ENCODE measurements at regions not wholly inside any gene's neighbourhood (a gene's known extent, or its start where the extent isn't known, plus 50 kb on each side); places are given as distances from the start of the nearest gene placed in this dataset.
"Not testable (repeated sequence)": the region's sequence is repeated elsewhere in the genome, so short reads cannot be mapped to it uniquely, and the experiment has no call there.

DNA sequence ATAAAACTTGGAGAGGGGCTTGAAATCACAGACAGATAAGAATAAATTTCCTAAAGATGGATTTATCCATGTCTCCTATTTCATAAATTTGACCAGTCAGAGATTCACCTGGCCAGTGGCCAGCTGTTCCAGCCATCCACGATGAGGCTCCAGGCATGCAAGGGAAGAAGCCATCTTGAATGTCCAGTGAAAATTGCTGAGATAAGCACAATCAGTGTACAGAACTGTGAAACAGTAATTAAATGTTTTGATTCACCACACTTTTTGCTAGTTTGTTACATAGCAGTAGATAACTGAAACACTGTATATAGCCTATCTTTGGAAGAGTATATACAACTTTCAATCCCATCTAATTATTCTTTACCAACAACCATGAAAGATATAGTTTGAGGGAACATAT is 163.5 kb downstream of the HINT1 start:
- intact Hi-C loops (cut with micrococcal nuclease) = no loop called here
- H3K27ac Mint-ChIP-seq (ENCODE audit: low read depth, unreplicated experiment) = no peak overlapping the region
- no TSS peak for BruUV-seq (replicated peaks)
- no peak for DNase-seq (ENCODE audit: unreplicated experiment)
- H3K9me3 Mint-ChIP-seq (ENCODE audit: unreplicated experiment) = no peaks in the 10 kb centered on the region
- no peaks in the 10 kb centered on the region for H3K27me3 Mint-ChIP-seq (ENCODE audit: insufficient read depth, unreplicated experiment)
- H3K4me3 Mint-ChIP-seq (ENCODE audit: unreplicated experiment) = no peak overlapping the region
- ChIA-PET CTCF (no interaction called here), POLR2A (no interaction called here)
- no peaks in the 10 kb centered on the region for H3K36me3 Mint-ChIP-seq (ENCODE audit: insufficient read depth, unreplicated experiment)
- TF ChIP-seq, protein P1, sequence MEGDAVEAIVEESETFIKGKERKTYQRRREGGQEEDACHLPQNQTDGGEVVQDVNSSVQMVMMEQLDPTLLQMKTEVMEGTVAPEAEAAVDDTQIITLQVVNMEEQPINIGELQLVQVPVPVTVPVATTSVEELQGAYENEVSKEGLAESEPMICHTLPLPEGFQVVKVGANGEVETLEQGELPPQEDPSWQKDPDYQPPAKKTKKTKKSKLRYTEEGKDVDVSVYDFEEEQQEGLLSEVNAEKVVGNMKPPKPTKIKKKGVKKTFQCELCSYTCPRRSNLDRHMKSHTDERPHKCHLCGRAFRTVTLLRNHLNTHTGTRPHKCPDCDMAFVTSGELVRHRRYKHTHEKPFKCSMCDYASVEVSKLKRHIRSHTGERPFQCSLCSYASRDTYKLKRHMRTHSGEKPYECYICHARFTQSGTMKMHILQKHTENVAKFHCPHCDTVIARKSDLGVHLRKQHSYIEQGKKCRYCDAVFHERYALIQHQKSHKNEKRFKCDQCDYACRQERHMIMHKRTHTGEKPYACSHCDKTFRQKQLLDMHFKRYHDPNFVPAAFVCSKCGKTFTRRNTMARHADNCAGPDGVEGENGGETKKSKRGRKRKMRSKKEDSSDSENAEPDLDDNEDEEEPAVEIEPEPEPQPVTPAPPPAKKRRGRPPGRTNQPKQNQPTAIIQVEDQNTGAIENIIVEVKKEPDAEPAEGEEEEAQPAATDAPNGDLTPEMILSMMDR (IDR thresholded peaks at IDR 0.05; ENCODE audit: unreplicated experiment) = no peak
- no peaks in the 10 kb centered on the region for H3K4me1 Mint-ChIP-seq (ENCODE audit: insufficient read depth, unreplicated experiment)

DNA sequence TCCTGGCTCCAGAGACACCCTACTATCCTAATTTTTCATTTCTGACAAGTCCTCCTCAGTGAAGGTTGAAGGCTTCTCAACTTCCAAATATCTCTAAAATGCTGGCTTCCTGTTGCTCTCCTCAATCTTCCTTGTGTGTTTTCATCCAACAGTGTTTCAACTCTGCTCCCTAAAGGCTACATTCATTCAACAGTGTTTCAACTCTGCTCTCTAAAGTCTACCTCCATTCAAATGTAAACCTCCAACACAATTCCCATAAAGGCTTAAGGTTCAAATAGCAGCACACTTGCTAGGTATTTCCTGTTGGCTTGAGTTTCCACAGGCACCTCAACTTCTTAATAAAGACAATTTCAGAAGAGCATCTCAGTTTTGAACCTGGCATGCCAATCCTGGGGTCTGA is 164.8 kb downstream of the HINT1 start:
- Mint-ChIP-seq H3K27me3 (ENCODE audit: insufficient read depth, unreplicated experiment) (no peaks in the 10 kb centered on the region), H3K4me1 (ENCODE audit: insufficient read depth, unreplicated experiment) (no peaks in the 10 kb centered on the region), H3K9me3 (ENCODE audit: unreplicated experiment) (no peaks in the 10 kb centered on the region), H3K27ac (ENCODE audit: low read depth, unreplicated experiment) (no peak overlapping the region), H3K4me3 (ENCODE audit: unreplicated experiment) (no peak overlapping the region), H3K36me3 (ENCODE audit: insufficient read depth, unreplicated experiment) (no peaks in the 10 kb centered on the region)
- ChIA-PET CTCF (interaction anchor here (0.6 kb wide), 1 partner anchor 129 kb away, joined by 3 read pairs; no protein-coding TSS in a partner anchor), POLR2A (interaction anchor here (1.0 kb wide), 1 partner anchor 33 kb away, joined by 3 read pairs; no protein-coding TSS in a partner anchor)
- BruUV-seq (replicated peaks) = no TSS peak
- DNase-seq (ENCODE audit: unreplicated experiment) = no peak
- intact Hi-C loops (cut with micrococcal nuclease) = no loop called here
- TF ChIP-seq, protein P1 (IDR thresholded peaks at IDR 0.05; ENCODE audit: unreplicated experiment) = no peak

DNA sequence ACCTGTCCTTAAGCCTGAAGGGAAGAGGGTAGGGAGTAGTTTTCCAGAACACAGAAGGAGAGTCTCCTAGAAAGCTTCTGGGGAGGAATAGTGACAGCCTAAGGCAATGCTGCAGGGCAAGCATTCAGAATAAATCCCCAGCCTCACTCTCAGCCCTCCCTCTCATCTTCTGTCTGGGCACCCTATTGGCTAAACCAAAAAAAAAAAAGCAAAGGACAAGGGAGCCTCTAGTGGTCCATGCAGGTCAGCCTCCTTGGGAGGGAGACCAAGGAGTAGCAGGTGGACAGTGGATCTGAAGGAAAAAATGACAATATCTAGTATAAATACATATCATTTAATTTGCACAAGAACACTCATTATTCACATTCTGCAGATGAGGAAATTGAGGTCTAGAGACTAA is 168.3 kb downstream of the HINT1 start:
- ChIA-PET POLR2A (interaction anchor here (0.7 kb wide), 1 partner anchor 111 kb away, joined by 3 read pairs; no protein-coding TSS in a partner anchor), CTCF (interaction anchor here (0.6 to 0.8 kb wide), 3 partner anchors 49 to 180 kb away, joined by 3 to 4 read pairs (median 4); no protein-coding TSS in a partner anchor)
- intact Hi-C loops (cut with micrococcal nuclease); H3K4me1 Mint-ChIP-seq (ENCODE audit: insufficient read depth, unreplicated experiment); H3K36me3 Mint-ChIP-seq (ENCODE audit: insufficient read depth, unreplicated experiment); H3K9me3 Mint-ChIP-seq (ENCODE audit: unreplicated experiment); DNase-seq (ENCODE audit: unreplicated experiment); H3K4me3 Mint-ChIP-seq (ENCODE audit: unreplicated experiment); H3K27me3 Mint-ChIP-seq (ENCODE audit: insufficient read depth, unreplicated experiment); BruUV-seq (replicated peaks); H3K27ac Mint-ChIP-seq (ENCODE audit: low read depth, unreplicated experiment): not testable (repeated sequence)

DNA sequence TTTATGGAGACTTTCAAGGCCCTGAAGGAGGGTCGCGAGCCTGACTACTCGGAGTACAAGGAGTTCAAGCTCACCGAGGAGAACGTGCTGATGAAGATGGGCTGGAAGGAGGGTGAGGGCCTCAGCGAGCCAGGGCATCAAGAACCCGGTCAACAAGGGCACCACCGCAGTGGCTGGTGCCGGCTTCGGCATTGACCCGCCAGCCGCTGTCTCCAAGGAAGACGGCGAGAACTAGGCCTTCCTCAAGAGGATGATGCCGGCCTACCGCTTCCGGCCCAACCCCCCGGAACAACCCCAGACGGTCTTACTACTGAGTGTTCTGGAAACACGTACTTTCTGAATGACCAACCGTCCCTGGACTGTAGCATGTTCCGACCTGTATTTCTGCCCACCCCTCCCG is 169.2 kb downstream of the HINT1 start:
- ChIA-PET CTCF (interaction anchor here (0.6 to 0.9 kb wide), 5 partner anchors 10 to 179 kb away, joined by 3 to 4 read pairs (median 3); no protein-coding TSS in a partner anchor), POLR2A (no interaction called here)
- Mint-ChIP-seq H3K36me3 (ENCODE audit: insufficient read depth, unreplicated experiment) (no peaks in the 10 kb centered on the region), H3K27ac (ENCODE audit: low read depth, unreplicated experiment) (no peak overlapping the region), H3K9me3 (ENCODE audit: unreplicated experiment) (no peaks in the 10 kb centered on the region), H3K4me3 (ENCODE audit: unreplicated experiment) (no peak overlapping the region), H3K27me3 (ENCODE audit: insufficient read depth, unreplicated experiment) (no peaks in the 10 kb centered on the region), H3K4me1 (ENCODE audit: insufficient read depth, unreplicated experiment) (peaks cover 6% of the 10 kb centered on the region)
- DNase-seq (ENCODE audit: unreplicated experiment) = no peak
- intact Hi-C loops (cut with micrococcal nuclease) = no loop called here
- TF ChIP-seq, protein P1 (IDR thresholded peaks at IDR 0.05; ENCODE audit: unreplicated experiment) = no peak
- no TSS peak for BruUV-seq (replicated peaks)

- Mint-ChIP-seq H3K4me3 (ENCODE audit: unreplicated experiment) (no peak overlapping the region), H3K27me3 (ENCODE audit: insufficient read depth, unreplicated experiment) (no peaks in the 10 kb centered on the region), H3K9me3 (ENCODE audit: unreplicated experiment) (no peaks in the 10 kb centered on the region), H3K27ac (ENCODE audit: low read depth, unreplicated experiment) (no peak overlapping the region), H3K4me1 (ENCODE audit: insufficient read depth, unreplicated experiment) (peaks cover 6% of the 10 kb centered on the region), H3K36me3 (ENCODE audit: insufficient read depth, unreplicated experiment) (no peaks in the 10 kb centered on the region)
- no peak for DNase-seq (ENCODE audit: unreplicated experiment)
- POLR2A ChIA-PET = no interaction called here
- CTCF ChIA-PET = interaction anchor here (0.8 to 0.9 kb wide), 2 partner anchors 14 to 124 kb away, joined by 3 read pairs; no protein-coding TSS in a partner anchor
- BruUV-seq (replicated peaks) = no TSS peak
- intact Hi-C loops (cut with micrococcal nuclease) = no loop called here
- TF ChIP-seq, protein P1 (IDR thresholded peaks at IDR 0.05; ENCODE audit: unreplicated experiment) = no peak
Measured at GRCh38 chr5:130995254-130995515, 169.9 kb downstream of the HINT1 start.
